ENCODE measurements at regions not wholly inside any gene's neighbourhood (a gene's known extent, or its start where the extent isn't known, plus 50 kb on each side); places are given as distances from the start of the nearest gene placed in this dataset.

DNA sequence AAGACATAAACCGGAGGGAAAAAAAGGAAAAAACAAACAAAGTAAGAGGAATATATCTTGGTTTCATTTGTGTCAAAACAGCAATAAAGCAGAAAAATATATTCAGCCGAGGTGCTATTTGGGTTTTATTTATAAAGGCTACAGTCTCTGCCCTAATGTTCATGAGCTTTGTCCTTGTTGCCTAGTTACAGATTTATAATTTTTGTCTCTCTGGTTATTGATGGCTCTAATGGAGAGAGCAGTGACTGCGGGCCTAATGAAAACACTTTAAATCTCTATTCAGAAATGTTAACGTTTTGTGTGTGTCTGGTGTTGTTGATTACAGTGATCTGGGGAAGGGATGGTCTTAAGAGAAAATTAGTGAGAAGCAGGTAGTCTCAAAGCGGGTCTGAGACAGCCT is 854.0 kb upstream of the LRRTM1 start:
- TF ChIP-seq CTCF (IDR thresholded peaks at IDR 0.05; ENCODE audit: borderline replicate concordance, extremely low read depth, low read length, poor library complexity, severe bottlenecking) (no peak), EZH2 (IDR thresholded peaks at IDR 0.05; ENCODE audit: borderline replicate concordance, low read depth, low read length, severe bottlenecking) (no peak)
